ENCODE measurements at regions not wholly inside any gene's neighbourhood (a gene's known extent, or its start where the extent isn't known, plus 50 kb on each side); places are given as distances from the start of the nearest gene placed in this dataset.

- peaks cover 4% of the 10 kb centered on the region for H3K9me3 Mint-ChIP-seq (ENCODE audit: low read depth)
- no peak for TF ChIP-seq CTCF (IDR thresholded peaks at IDR 0.05; ENCODE audit: unreplicated experiment)
- H3K27me3 Mint-ChIP-seq: no peaks in the 10 kb centered on the region
- H3K4me1 Mint-ChIP-seq (ENCODE audit: low read depth): no peaks in the 10 kb centered on the region
- no peak overlapping the region for H3K27ac Mint-ChIP-seq
- DNase-seq (ENCODE audit: low spot score, unreplicated experiment): no peak
- no peak overlapping the region for H3K4me3 Mint-ChIP-seq (ENCODE audit: low read depth)
- H3K36me3 Mint-ChIP-seq (ENCODE audit: insufficient read depth): no peaks in the 10 kb centered on the region
Measured at GRCh38 chr13:106649495-106649894, 81.6 kb upstream of the ARGLU1 start.

- Mint-ChIP-seq H3K9me3 (ENCODE audit: low read depth) (peaks cover 8% of the 10 kb centered on the region), H3K4me3 (ENCODE audit: low read depth) (no peak overlapping the region), H3K36me3 (ENCODE audit: insufficient read depth) (no peaks in the 10 kb centered on the region), H3K27ac (no peak overlapping the region), H3K27me3 (peaks cover 14% of the 10 kb centered on the region), H3K4me1 (ENCODE audit: low read depth) (no peaks in the 10 kb centered on the region)
- no peak for DNase-seq (ENCODE audit: low spot score, unreplicated experiment)
- TF ChIP-seq CTCF (IDR thresholded peaks at IDR 0.05; ENCODE audit: unreplicated experiment): no peak
Measured at GRCh38 chr13:106640515-106640914, 72.6 kb upstream of the ARGLU1 start.

GRCh38 chr13:106637519-106637918, 69.6 kb upstream of the ARGLU1 start:
- Mint-ChIP-seq H3K4me1 (ENCODE audit: low read depth) (no peaks in the 10 kb centered on the region), H3K27ac (no peak overlapping the region), H3K36me3 (ENCODE audit: insufficient read depth) (no peaks in the 10 kb centered on the region), H3K4me3 (ENCODE audit: low read depth) (no peak overlapping the region), H3K27me3 (peaks cover 16% of the 10 kb centered on the region), H3K9me3 (ENCODE audit: low read depth) (no peaks in the 10 kb centered on the region)
- no peak for DNase-seq (ENCODE audit: low spot score, unreplicated experiment)
- no peak for TF ChIP-seq CTCF (IDR thresholded peaks at IDR 0.05; ENCODE audit: unreplicated experiment)

GRCh38 chr13:106636492-106636891, 68.6 kb upstream of the ARGLU1 start:
- peaks cover 4% of the 10 kb centered on the region for H3K4me1 Mint-ChIP-seq (ENCODE audit: low read depth)
- H3K9me3 Mint-ChIP-seq (ENCODE audit: low read depth): no peaks in the 10 kb centered on the region
- no peak overlapping the region for H3K27ac Mint-ChIP-seq
- no peak for TF ChIP-seq CTCF (IDR thresholded peaks at IDR 0.05; ENCODE audit: unreplicated experiment)
- no peak overlapping the region for H3K4me3 Mint-ChIP-seq (ENCODE audit: low read depth)
- DNase-seq (ENCODE audit: low spot score, unreplicated experiment): no peak
- no peaks in the 10 kb centered on the region for H3K36me3 Mint-ChIP-seq (ENCODE audit: insufficient read depth)
- H3K27me3 Mint-ChIP-seq: peaks cover 22% of the 10 kb centered on the region

GRCh38 chr13:106635616-106636015, 67.7 kb upstream of the ARGLU1 start:
- Mint-ChIP-seq H3K27me3 (peaks cover 22% of the 10 kb centered on the region), H3K4me1 (ENCODE audit: low read depth) (peaks cover 7% of the 10 kb centered on the region), H3K4me3 (ENCODE audit: low read depth) (no peak overlapping the region), H3K36me3 (ENCODE audit: insufficient read depth) (no peaks in the 10 kb centered on the region), H3K27ac (no peak overlapping the region), H3K9me3 (ENCODE audit: low read depth) (no peaks in the 10 kb centered on the region)
- DNase-seq (ENCODE audit: low spot score, unreplicated experiment): no peak
- no peak for TF ChIP-seq CTCF (IDR thresholded peaks at IDR 0.05; ENCODE audit: unreplicated experiment)

Data from progenitor cell of endocrine pancreas (in vitro differentiated cells).